Panc1 (cell line): ENCODE measurements at regions not wholly inside any gene's neighbourhood (a gene's known extent, or its start where the extent isn't known, plus 50 kb on each side); places are given as distances from the start of the nearest gene placed in this dataset.
"Not testable (repeated sequence)": the region's sequence is repeated elsewhere in the genome, so short reads cannot be mapped to it uniquely, and the experiment has no call there.

Experiments
- ATAC-seq: fragments of 200-7000 bp; cut with Tn5 transposase; 2 replicates; pipeline ENCODE4 v1.9.1; 2020; ENCODE audit warnings: mild to moderate bottlenecking, moderate library complexity
- BruUV-seq: library from RNA; stranded (reverse); fragments of 400-500 nt; replicated peaks from 2 replicates; lab custom pipeline; 2021; lab: Mats Ljungman, UMichigan
- CTCF ChIA-PET: fragments of 300-600 bp; sonication (Branson Sonifier 250); formaldehyde crosslinking; loops from one replicate; lab custom pipeline; 2022; ENCODE audit warnings: antibody characterized with exemption; lab: Charles Lee
- POLR2A ChIA-PET: fragments of 300-600 bp; sonication (Branson Sonifier 250); formaldehyde crosslinking; loops from one replicate; lab custom pipeline; 2022; ENCODE audit warnings: antibody characterized with exemption; lab: Charles Lee
- DNase-seq: peaks from one replicate; pipeline ENCODE4 v3.0.0-alpha.2; 2010; ENCODE audit warnings: low read depth, low spot score
- H3K27ac ChIP-seq: 2 replicates; pipeline ENCODE4 v1.5.1; 2011; ENCODE audit warnings: mild to moderate bottlenecking, low read length, inconsistent platforms
- H3K27me3 ChIP-seq: fragments of 200-500 bp; sonication (Bioruptor generic); 2 replicates; pipeline ENCODE4 v1.6.0; 2014; ENCODE audit warnings: low read length, inconsistent platforms; ENCODE audit not compliant: control insufficient read depth, insufficient read depth
- H3K36me3 ChIP-seq: fragments of 200-500 bp; sonication (Bioruptor generic); 2 replicates; pipeline ENCODE4 v1.5.1; 2014; ENCODE audit warnings: inconsistent platforms, mild to moderate bottlenecking, low read length, moderate library complexity; ENCODE audit not compliant: control insufficient read depth, insufficient read depth
- H3K4me1 ChIP-seq: 2 replicates; pipeline ENCODE4 v1.5.1; 2011; ENCODE audit warnings: inconsistent platforms, mild to moderate bottlenecking, low read length, moderate library complexity; ENCODE audit not compliant: control insufficient read depth, insufficient read depth
- H3K4me3 ChIP-seq, 2 experiments: 2 replicates each; pipeline ENCODE4 v1.5.1; 2011 to 2012; ENCODE audit warnings: low read depth in 2 of 2, low read length in 2 of 2, mild to moderate bottlenecking in 2 of 2, inconsistent platforms in 1 of 2, moderate library complexity in 1 of 2
- H3K9me3 ChIP-seq: fragments of 200-500 bp; sonication (Bioruptor generic); 2 replicates; pipeline ENCODE4 v1.5.1; 2014; ENCODE audit warnings: low read depth, mild to moderate bottlenecking, inconsistent platforms, low read length, moderate library complexity; ENCODE audit not compliant: control insufficient read depth, insufficient read depth
- POLR2AphosphoS5 ChIP-seq: IDR thresholded peaks from 2 replicates; pipeline ENCODE4 v1.6.1; 2012; ENCODE audit warnings: mild to moderate bottlenecking, low read depth, low read length, moderate library complexity
- SIN3A ChIP-seq: IDR thresholded peaks from 2 replicates; pipeline ENCODE4 v1.6.1; 2012; ENCODE audit warnings: low read depth, mild to moderate bottlenecking, low read length, moderate library complexity, borderline replicate concordance; ENCODE audit not compliant: insufficient read depth
- TCF7L2 ChIP-seq: IDR thresholded peaks from 2 replicates; pipeline ENCODE4 v1.6.1; 2011; ENCODE audit warnings: mild to moderate bottlenecking, low read depth, low read length, inconsistent platforms
- in situ Hi-C: cut with HindIII; loops from 2 replicates; pipeline ENCODE4 v1.10.0; 2016; ENCODE audit warnings: low sequenced_read_pairs, low pct_unique_long_range_greater_than_20kb
- intact Hi-C: fragments of 100-400 bp; cut with micrococcal nuclease; formaldehyde crosslinking; loops from one replicate; pipeline ENCODE4 v1.10.0; 2022; ENCODE audit not compliant: unreplicated experiment
- TF ChIP-seq, protein P1 (sequence below): fragments of 450-650 bp; IDR thresholded peaks from 2 replicates; pipeline ENCODE4 v1.5.1; 2017; ENCODE audit warnings: mild to moderate bottlenecking
- TF ChIP-seq, protein P2 (sequence below), 2 experiments: IDR thresholded peaks; 2 replicates each; pipeline ENCODE4 v1.6.1; 2011 to 2012; ENCODE audit warnings: low read depth in 2 of 2, control low read depth in 1 of 2, low read length in 1 of 2, mild to moderate bottlenecking in 1 of 2, moderate library complexity in 1 of 2; ENCODE audit not compliant: insufficient read depth in 1 of 2

DNA sequence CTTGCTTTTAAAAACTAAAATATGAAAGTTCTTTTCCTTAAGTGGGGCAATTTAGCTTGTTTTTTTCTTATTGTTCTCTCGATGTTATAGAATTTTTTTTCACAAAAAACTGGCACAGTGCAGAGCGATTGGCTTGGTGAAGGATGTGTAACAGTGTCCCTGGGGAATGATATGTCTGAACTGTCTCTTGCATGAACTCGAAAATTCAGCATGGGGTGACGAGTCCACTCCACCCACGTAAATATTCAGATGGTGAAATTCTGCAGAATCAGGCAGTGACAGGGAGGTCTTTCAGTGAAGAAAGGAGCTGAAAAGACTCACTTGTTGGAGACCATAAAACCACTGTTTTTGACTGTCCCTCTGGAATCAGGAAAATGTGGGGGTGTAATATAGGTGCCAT, 505.3 kb downstream of the MMUT start:
- intact Hi-C loops = no loop called here
- CTCF ChIA-PET = no interaction called here
- BruUV-seq = no TSS peak

DNA sequence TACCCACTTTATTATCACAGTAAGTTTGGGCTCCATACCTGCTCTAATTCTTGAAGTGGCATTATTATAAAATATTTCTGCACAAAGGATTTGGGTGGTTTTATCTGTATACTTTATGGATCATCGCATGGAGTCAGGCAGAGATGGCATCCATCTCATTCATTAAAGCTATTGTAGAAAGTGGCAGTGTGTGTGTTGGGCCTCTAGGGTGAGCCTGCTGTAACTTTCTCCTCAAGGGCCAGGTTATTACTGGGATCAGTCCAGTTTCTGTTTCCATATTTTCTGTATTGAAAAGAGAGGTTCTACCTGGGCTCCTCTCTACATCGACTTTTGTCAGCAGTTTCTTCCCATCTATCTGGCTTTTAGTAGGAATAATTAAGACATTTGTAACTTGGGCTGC, 511.1 kb downstream of the MMUT start:
- ChIA-PET CTCF (no interaction called here), POLR2A (no interaction called here)
- no peak overlapping the region for H3K27ac ChIP-seq
- H3K9me3 ChIP-seq = no peaks in the 10 kb centered on the region
- DNase-seq (no peak), ATAC-seq (no peak)
- H3K27me3 ChIP-seq = no peaks in the 10 kb centered on the region
- no peak overlapping the region for H3K4me3 ChIP-seq
- no TSS peak for BruUV-seq
- intact Hi-C loops (no loop called here), in situ Hi-C loops (no loop called here)
- H3K36me3 ChIP-seq = no peaks in the 10 kb centered on the region
- no peaks in the 10 kb centered on the region for H3K4me1 ChIP-seq
- TF ChIP-seq, protein P1, sequence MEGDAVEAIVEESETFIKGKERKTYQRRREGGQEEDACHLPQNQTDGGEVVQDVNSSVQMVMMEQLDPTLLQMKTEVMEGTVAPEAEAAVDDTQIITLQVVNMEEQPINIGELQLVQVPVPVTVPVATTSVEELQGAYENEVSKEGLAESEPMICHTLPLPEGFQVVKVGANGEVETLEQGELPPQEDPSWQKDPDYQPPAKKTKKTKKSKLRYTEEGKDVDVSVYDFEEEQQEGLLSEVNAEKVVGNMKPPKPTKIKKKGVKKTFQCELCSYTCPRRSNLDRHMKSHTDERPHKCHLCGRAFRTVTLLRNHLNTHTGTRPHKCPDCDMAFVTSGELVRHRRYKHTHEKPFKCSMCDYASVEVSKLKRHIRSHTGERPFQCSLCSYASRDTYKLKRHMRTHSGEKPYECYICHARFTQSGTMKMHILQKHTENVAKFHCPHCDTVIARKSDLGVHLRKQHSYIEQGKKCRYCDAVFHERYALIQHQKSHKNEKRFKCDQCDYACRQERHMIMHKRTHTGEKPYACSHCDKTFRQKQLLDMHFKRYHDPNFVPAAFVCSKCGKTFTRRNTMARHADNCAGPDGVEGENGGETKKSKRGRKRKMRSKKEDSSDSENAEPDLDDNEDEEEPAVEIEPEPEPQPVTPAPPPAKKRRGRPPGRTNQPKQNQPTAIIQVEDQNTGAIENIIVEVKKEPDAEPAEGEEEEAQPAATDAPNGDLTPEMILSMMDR = no peak
- TF ChIP-seq, protein P2, sequence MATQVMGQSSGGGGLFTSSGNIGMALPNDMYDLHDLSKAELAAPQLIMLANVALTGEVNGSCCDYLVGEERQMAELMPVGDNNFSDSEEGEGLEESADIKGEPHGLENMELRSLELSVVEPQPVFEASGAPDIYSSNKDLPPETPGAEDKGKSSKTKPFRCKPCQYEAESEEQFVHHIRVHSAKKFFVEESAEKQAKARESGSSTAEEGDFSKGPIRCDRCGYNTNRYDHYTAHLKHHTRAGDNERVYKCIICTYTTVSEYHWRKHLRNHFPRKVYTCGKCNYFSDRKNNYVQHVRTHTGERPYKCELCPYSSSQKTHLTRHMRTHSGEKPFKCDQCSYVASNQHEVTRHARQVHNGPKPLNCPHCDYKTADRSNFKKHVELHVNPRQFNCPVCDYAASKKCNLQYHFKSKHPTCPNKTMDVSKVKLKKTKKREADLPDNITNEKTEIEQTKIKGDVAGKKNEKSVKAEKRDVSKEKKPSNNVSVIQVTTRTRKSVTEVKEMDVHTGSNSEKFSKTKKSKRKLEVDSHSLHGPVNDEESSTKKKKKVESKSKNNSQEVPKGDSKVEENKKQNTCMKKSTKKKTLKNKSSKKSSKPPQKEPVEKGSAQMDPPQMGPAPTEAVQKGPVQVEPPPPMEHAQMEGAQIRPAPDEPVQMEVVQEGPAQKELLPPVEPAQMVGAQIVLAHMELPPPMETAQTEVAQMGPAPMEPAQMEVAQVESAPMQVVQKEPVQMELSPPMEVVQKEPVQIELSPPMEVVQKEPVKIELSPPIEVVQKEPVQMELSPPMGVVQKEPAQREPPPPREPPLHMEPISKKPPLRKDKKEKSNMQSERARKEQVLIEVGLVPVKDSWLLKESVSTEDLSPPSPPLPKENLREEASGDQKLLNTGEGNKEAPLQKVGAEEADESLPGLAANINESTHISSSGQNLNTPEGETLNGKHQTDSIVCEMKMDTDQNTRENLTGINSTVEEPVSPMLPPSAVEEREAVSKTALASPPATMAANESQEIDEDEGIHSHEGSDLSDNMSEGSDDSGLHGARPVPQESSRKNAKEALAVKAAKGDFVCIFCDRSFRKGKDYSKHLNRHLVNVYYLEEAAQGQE (IDR thresholded peaks at IDR 0.05; ENCODE audit: insufficient read depth in 1 of 2, low read depth in 2 of 2, low read length in 1 of 2) = no peak
- TF ChIP-seq TCF7L2 (no peak), POLR2AphosphoS5 (no peak), SIN3A (no peak)

More for the DNA sequence above, 505.3 kb downstream of the MMUT start:
- H3K9me3 ChIP-seq = no peaks in the 10 kb centered on the region
- ATAC-seq = no peak
- no peaks in the 10 kb centered on the region for H3K4me1 ChIP-seq
- POLR2A ChIA-PET = no interaction called here
- in situ Hi-C loops = no loop called here
- no peak for TF ChIP-seq SIN3A
- no peak for TF ChIP-seq POLR2AphosphoS5
- TF ChIP-seq, protein P2 (IDR thresholded peaks at IDR 0.05; ENCODE audit: insufficient read depth in 1 of 2, low read depth in 2 of 2, low read length in 1 of 2) = no peak
- no peak for TF ChIP-seq TCF7L2
- TF ChIP-seq, protein P1 = no peak
- H3K27ac ChIP-seq = no peak overlapping the region
- no peak overlapping the region for H3K4me3 ChIP-seq
- no peaks in the 10 kb centered on the region for H3K36me3 ChIP-seq
- DNase-seq = no peak
- H3K27me3 ChIP-seq = no peaks in the 10 kb centered on the region

DNA sequence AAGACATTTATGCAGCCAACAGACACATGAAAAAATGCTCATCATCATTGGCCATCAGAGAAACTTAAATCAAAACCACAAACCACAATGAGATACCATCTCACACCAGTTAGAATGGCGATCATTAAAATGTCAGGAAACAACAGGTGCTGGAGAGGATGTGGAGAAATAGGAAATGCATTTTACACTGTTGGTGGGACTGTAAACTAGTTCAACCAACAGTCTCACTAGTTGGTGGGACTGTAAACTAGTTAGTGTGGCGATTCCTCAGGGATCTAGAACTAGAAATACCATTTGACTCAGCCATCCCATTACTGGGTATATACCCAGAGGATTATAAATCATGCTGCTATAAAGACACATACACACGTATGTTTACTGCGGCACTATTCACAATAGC, 518.8 kb downstream of the MMUT start:
- DNase-seq, POLR2A ChIA-PET, H3K27me3 ChIP-seq, H3K9me3 ChIP-seq, H3K27ac ChIP-seq, BruUV-seq, ATAC-seq, intact Hi-C loops, CTCF ChIA-PET, H3K4me3 ChIP-seq, H3K4me1 ChIP-seq, in situ Hi-C loops, H3K36me3 ChIP-seq: not testable (repeated sequence)
